ENCODE measurements at regions not wholly inside any gene's neighbourhood (a gene's known extent, or its start where the extent isn't known, plus 50 kb on each side); places are given as distances from the start of the nearest gene placed in this dataset.

DNA sequence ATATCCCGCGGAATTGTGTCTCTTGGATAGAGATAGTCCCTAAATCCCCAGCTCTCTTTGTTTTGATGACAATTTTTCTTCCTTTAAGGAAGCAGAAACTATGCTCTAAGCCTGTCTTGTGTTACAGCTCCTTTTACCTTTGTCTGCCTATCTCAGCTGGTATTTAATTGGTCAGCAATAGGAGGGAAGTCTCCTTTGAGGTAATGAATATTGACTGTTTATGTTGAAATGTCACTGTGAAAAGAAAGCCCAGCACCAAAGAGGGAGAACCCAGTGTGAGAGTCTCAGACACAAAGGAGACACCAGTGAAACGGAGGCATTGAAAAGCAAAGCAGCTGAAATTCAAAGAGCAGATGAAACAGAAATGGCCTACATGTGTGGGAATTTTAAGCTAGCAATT is 372.6 kb downstream of the NR2F2 start:
- DNase-seq (ENCODE audit: low read depth, low spot score) (no peak), FAIRE-seq (no peak)
- Histone ChIP-seq H3K27ac (ENCODE audit: control insufficient read depth, insufficient read depth, low read length) (no peak overlapping the region), H3K9me1 (ENCODE audit: control insufficient read depth, extremely low read depth, insufficient read depth, low read length) (no peaks in the 10 kb centered on the region), H4K20me1 (ENCODE audit: control insufficient read depth, extremely low read depth, insufficient read depth, low read length) (no peaks in the 10 kb centered on the region), H3K4me3 (ENCODE audit: control insufficient read depth in 2 of 3, extremely low read depth in 1 of 3, insufficient read depth in 2 of 3, low read depth in 1 of 3, low read length in 3 of 3) (no peak overlapping the region), H3K36me3 (ENCODE audit: control insufficient read depth in 2 of 2, extremely low read depth in 1 of 2, insufficient read depth in 2 of 2, low read length in 2 of 2) (no peaks in the 10 kb centered on the region), H3K27me3 (ENCODE audit: control insufficient read depth, extremely low read depth, insufficient read depth, low read length) (no peaks in the 10 kb centered on the region), H3K9ac (ENCODE audit: control insufficient read depth, extremely low read depth, insufficient read depth, low read length) (no peak overlapping the region), H3K79me2 (ENCODE audit: control insufficient read depth, insufficient read depth, low read length) (no peaks in the 10 kb centered on the region), H3K4me1 (ENCODE audit: control insufficient read depth, extremely low read depth, insufficient read depth, low read length) (no peaks in the 10 kb centered on the region), H3K9me3 (ENCODE audit: control insufficient read depth, low read depth, low read length) (no peaks in the 10 kb centered on the region), H2AFZ (ENCODE audit: control insufficient read depth, low read length) (no peak overlapping the region), H3K4me2 (ENCODE audit: control insufficient read depth, extremely low read depth, insufficient read depth, low read depth, low read length) (no peak overlapping the region)
- dilution Hi-C loops (cut with MboI; ENCODE audit: extremely low pct_ligation_motif_present, low sequenced_read_pairs), result no loop called here
- TF ChIP-seq, protein P1, sequence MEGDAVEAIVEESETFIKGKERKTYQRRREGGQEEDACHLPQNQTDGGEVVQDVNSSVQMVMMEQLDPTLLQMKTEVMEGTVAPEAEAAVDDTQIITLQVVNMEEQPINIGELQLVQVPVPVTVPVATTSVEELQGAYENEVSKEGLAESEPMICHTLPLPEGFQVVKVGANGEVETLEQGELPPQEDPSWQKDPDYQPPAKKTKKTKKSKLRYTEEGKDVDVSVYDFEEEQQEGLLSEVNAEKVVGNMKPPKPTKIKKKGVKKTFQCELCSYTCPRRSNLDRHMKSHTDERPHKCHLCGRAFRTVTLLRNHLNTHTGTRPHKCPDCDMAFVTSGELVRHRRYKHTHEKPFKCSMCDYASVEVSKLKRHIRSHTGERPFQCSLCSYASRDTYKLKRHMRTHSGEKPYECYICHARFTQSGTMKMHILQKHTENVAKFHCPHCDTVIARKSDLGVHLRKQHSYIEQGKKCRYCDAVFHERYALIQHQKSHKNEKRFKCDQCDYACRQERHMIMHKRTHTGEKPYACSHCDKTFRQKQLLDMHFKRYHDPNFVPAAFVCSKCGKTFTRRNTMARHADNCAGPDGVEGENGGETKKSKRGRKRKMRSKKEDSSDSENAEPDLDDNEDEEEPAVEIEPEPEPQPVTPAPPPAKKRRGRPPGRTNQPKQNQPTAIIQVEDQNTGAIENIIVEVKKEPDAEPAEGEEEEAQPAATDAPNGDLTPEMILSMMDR (optimal IDR thresholded peaks at IDR 0.05 in 1 of 3, IDR thresholded peaks at IDR 0.05 in 1 of 3, conservative IDR thresholded peaks at IDR 0.05 in 1 of 3; ENCODE audit: extremely low read depth in 1 of 3, insufficient read depth in 2 of 3, low read length in 3 of 3), result no peak
- TF ChIP-seq EZH2 (IDR thresholded peaks at IDR 0.05; ENCODE audit: low read length), result no peak

DNA sequence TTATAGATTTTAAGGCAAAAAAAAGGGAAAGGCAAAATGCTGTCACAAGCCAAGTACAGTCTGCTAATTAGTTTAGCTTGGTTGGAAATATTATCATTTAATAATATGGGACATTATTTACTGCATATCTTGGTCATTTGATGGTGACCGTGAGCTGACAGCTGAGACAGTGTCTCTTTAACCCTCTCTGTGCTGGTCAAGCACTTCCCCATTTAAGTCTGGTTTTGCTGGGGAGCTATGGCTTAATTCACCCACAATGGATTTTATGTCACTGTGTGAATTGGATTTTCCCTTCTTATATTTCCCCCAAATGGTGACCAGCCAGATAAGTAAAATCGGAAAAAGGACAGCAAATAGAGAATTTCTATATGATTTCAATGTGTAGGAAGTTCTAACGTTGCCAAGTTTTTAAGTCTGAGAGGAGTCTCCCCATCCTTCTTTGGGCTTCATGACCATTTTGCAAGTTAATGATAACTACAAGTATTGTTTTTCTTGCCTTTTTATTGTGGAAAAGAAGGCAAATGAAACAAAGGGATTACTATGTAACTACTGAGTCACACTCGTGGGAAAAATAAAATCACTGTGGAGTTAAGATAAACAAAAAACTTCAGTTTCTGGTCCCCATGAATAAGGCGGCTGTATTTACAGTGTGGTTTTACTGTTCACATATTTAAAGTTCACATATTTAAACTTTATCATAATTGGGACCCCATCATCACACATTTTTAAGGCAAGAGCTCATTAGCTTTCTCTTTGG is 373.5 kb downstream of the NR2F2 start:
- Histone ChIP-seq H3K27ac (ENCODE audit: control insufficient read depth, insufficient read depth, low read length) (no peak overlapping the region), H3K36me3 (ENCODE audit: control insufficient read depth in 2 of 2, extremely low read depth in 1 of 2, insufficient read depth in 2 of 2, low read length in 2 of 2) (no peaks in the 10 kb centered on the region), H3K4me1 (ENCODE audit: control insufficient read depth, extremely low read depth, insufficient read depth, low read length) (no peaks in the 10 kb centered on the region), H3K9ac (ENCODE audit: control insufficient read depth, extremely low read depth, insufficient read depth, low read length) (no peak overlapping the region), H3K4me2 (ENCODE audit: control insufficient read depth, extremely low read depth, insufficient read depth, low read depth, low read length) (no peak overlapping the region), H3K9me1 (ENCODE audit: control insufficient read depth, extremely low read depth, insufficient read depth, low read length) (no peaks in the 10 kb centered on the region), H2AFZ (ENCODE audit: control insufficient read depth, low read length) (no peak overlapping the region), H3K79me2 (ENCODE audit: control insufficient read depth, insufficient read depth, low read length) (no peaks in the 10 kb centered on the region), H4K20me1 (ENCODE audit: control insufficient read depth, extremely low read depth, insufficient read depth, low read length) (no peaks in the 10 kb centered on the region), H3K27me3 (ENCODE audit: control insufficient read depth, extremely low read depth, insufficient read depth, low read length) (no peaks in the 10 kb centered on the region), H3K4me3 (ENCODE audit: control insufficient read depth in 2 of 3, extremely low read depth in 1 of 3, insufficient read depth in 2 of 3, low read depth in 1 of 3, low read length in 3 of 3) (no peak overlapping the region), H3K9me3 (ENCODE audit: control insufficient read depth, low read depth, low read length) (no peaks in the 10 kb centered on the region)
- dilution Hi-C loops (cut with MboI; ENCODE audit: extremely low pct_ligation_motif_present, low sequenced_read_pairs), result no loop called here
- DNase-seq (ENCODE audit: low read depth, low spot score) (no peak), FAIRE-seq (no peak)
- TF ChIP-seq, protein P1 (optimal IDR thresholded peaks at IDR 0.05 in 1 of 3, IDR thresholded peaks at IDR 0.05 in 1 of 3, conservative IDR thresholded peaks at IDR 0.05 in 1 of 3; ENCODE audit: extremely low read depth in 1 of 3, insufficient read depth in 2 of 3, low read length in 3 of 3), result no peak
- TF ChIP-seq EZH2 (IDR thresholded peaks at IDR 0.05; ENCODE audit: low read length), result no peak
